ENCODE measurements at regions not wholly inside any gene's neighbourhood (a gene's known extent, or its start where the extent isn't known, plus 50 kb on each side); places are given as distances from the start of the nearest gene placed in this dataset.

- TF ChIP-seq CTCF (IDR thresholded peaks at IDR 0.05; ENCODE audit: low read length) (no peak), EZH2 (IDR thresholded peaks at IDR 0.05; ENCODE audit: borderline replicate concordance, low read length) (no peak)
These were observed 339.8 kb downstream of the PCNX1 start for GRCh38 chr14:71247106-71247505.

All from OCI-LY1 (cell line).